ENCODE measurements at regions not wholly inside any gene's neighbourhood (a gene's known extent, or its start where the extent isn't known, plus 50 kb on each side); places are given as distances from the start of the nearest gene placed in this dataset.

GRCh38 chr18:45381282-45381681 is 234.0 kb upstream of the SLC14A2 start:
- Histone ChIP-seq H3K27me3 (ENCODE audit: control insufficient read depth in 1 of 2, insufficient read depth in 2 of 2, low read length in 2 of 2) (peaks cover 3 to 20% of the 10 kb centered on the region in 2 experiments), H3K4me1 (ENCODE audit: insufficient read depth, low read length) (no peaks in the 10 kb centered on the region), H3K4me3 (ENCODE audit: low read length) (no peak overlapping the region), H3K27ac (ENCODE audit: low read depth in 1 of 2, low read length in 2 of 2) (no peak overlapping the region), H3K9me3 (ENCODE audit: control insufficient read depth in 1 of 2, insufficient read depth in 1 of 2, low read length in 2 of 2) (no peaks in the 10 kb centered on the region), H3K36me3 (ENCODE audit: insufficient read depth, low read length) (no peaks in the 10 kb centered on the region)
- TF ChIP-seq CTCF (IDR thresholded peaks at IDR 0.05): no peak
- ChIA-PET POLR2A (no interaction called here), CTCF (no interaction called here)
- intact Hi-C loops (cut with DNase I, micrococcal nuclease): no loop called here
- no peak overlapping the region for H3K4me3 Mint-ChIP-seq
- DNase-seq (no peak), ATAC-seq (ENCODE audit: poor library complexity) (no peak)
- no peaks in the 10 kb centered on the region for H3K36me3 Mint-ChIP-seq (ENCODE audit: low read depth)
- H3K27me3 Mint-ChIP-seq: peaks cover 38% of the 10 kb centered on the region
- H3K4me1 Mint-ChIP-seq (ENCODE audit: low read depth): no peaks in the 10 kb centered on the region
- H3K9me3 Mint-ChIP-seq: no peaks in the 10 kb centered on the region
- H3K27ac Mint-ChIP-seq: no peak overlapping the region

- intact Hi-C loops (cut with DNase I, micrococcal nuclease): no loop called here
- TF ChIP-seq CTCF (IDR thresholded peaks at IDR 0.05): no peak
- H3K4me3 ChIP-seq (ENCODE audit: low read length): no peak overlapping the region
- H3K36me3 Mint-ChIP-seq (ENCODE audit: low read depth): no peaks in the 10 kb centered on the region
- no peaks in the 10 kb centered on the region for H3K9me3 Mint-ChIP-seq
- ChIA-PET POLR2A (no interaction called here), CTCF (no interaction called here)
- peaks cover 3 to 20% of the 10 kb centered on the region in 2 experiments for H3K27me3 ChIP-seq (ENCODE audit: control insufficient read depth in 1 of 2, insufficient read depth in 2 of 2, low read length in 2 of 2)
- H3K27ac Mint-ChIP-seq: no peak overlapping the region
- H3K27me3 Mint-ChIP-seq: peaks cover 44% of the 10 kb centered on the region
- no peak for ATAC-seq (ENCODE audit: poor library complexity)
- no peaks in the 10 kb centered on the region for H3K9me3 ChIP-seq (ENCODE audit: control insufficient read depth in 1 of 2, insufficient read depth in 1 of 2, low read length in 2 of 2)
- DNase-seq: no peak
- H3K4me3 Mint-ChIP-seq: no peak overlapping the region
- H3K27ac ChIP-seq (ENCODE audit: low read depth in 1 of 2, low read length in 2 of 2): no peak overlapping the region
- H3K4me1 Mint-ChIP-seq (ENCODE audit: low read depth): no peaks in the 10 kb centered on the region
- no peaks in the 10 kb centered on the region for H3K36me3 ChIP-seq (ENCODE audit: insufficient read depth, low read length)
- no peaks in the 10 kb centered on the region for H3K4me1 ChIP-seq (ENCODE audit: insufficient read depth, low read length)
Observed at GRCh38 chr18:45383228-45383627, 232.0 kb upstream of the SLC14A2 start.

GRCh38 chr18:45384137-45384961 is 230.9 kb upstream of the SLC14A2 start:
- no peaks in the 10 kb centered on the region for H3K4me1 ChIP-seq (ENCODE audit: insufficient read depth, low read length)
- no peak overlapping the region for H3K4me3 ChIP-seq (ENCODE audit: low read length)
- ATAC-seq (ENCODE audit: poor library complexity) (no peak), DNase-seq (peak in 9 of 14 experiments; percentile 0 to 59 (median 12))
- H3K36me3 ChIP-seq (ENCODE audit: insufficient read depth, low read length): no peaks in the 10 kb centered on the region
- Mint-ChIP-seq H3K27me3 (peaks cover 35% of the 10 kb centered on the region), H3K9me3 (no peaks in the 10 kb centered on the region), H3K4me1 (ENCODE audit: low read depth) (no peaks in the 10 kb centered on the region), H3K4me3 (no peak overlapping the region), H3K27ac (no peak overlapping the region), H3K36me3 (ENCODE audit: low read depth) (no peaks in the 10 kb centered on the region)
- no peaks in the 10 kb centered on the region for H3K9me3 ChIP-seq (ENCODE audit: control insufficient read depth in 1 of 2, insufficient read depth in 1 of 2, low read length in 2 of 2)
- POLR2A ChIA-PET: no interaction called here
- peaks cover 3 to 20% of the 10 kb centered on the region in 2 experiments for H3K27me3 ChIP-seq (ENCODE audit: control insufficient read depth in 1 of 2, insufficient read depth in 2 of 2, low read length in 2 of 2)
- intact Hi-C loops (cut with DNase I, micrococcal nuclease): no loop called here
- H3K27ac ChIP-seq (ENCODE audit: low read depth in 1 of 2, low read length in 2 of 2): no peak overlapping the region
- CTCF ChIA-PET: no interaction called here
- peak; percentile 38 for TF ChIP-seq CTCF (IDR thresholded peaks at IDR 0.05)
